Naive thymus-derived CD4-positive, alpha-beta T cell (primary cell): ENCODE measurements at regions not wholly inside any gene's neighbourhood (a gene's known extent, or its start where the extent isn't known, plus 50 kb on each side); places are given as distances from the start of the nearest gene placed in this dataset.

Experiments used
- ATAC-seq: fragments of 150-1000 bp; cut with Tn5 transposase; 2 replicates; pipeline ENCODE4 v1.10.0; 2021; ENCODE audit warnings: mild to moderate bottlenecking, moderate library complexity
- CTCF ChIA-PET: fragments of 350-600 bp; sonication (Branson Sonifier 250); formaldehyde crosslinking; loops from one replicate; lab custom pipeline; 2021; ENCODE audit warnings: antibody characterized with exemption; lab: Charles Lee
- POLR2A ChIA-PET: fragments of 350-600 bp; sonication (Branson Sonifier 250); formaldehyde crosslinking; loops from one replicate; lab custom pipeline; 2021; ENCODE audit warnings: antibody characterized with exemption, inconsistent platforms; lab: Charles Lee
- DNase-seq, 9 donors: peaks; one replicate each; pipeline versions ENCODE4 v3.0.0 to v3.0.0-alpha.2; 2020 to 2022; ENCODE audit warnings: mixed read lengths in 1 of 9
- H3K27ac ChIP-seq: one replicate; pipeline ENCODE4 v1.7.0; 2013; ENCODE audit warnings: mild to moderate bottlenecking, low read depth, low read length, moderate library complexity
- H3K27me3 ChIP-seq, 2 donors: one replicate each; pipeline ENCODE4 v1.7.0; 2013; ENCODE audit warnings: low read length in 2 of 2, mild to moderate bottlenecking in 2 of 2, moderate library complexity in 2 of 2; ENCODE audit not compliant: control insufficient read depth in 2 of 2, insufficient read depth in 2 of 2
- H3K36me3 ChIP-seq, 3 experiments: 1 replicate in 2 of 3; 2 replicates in 1 of 3; pipeline ENCODE4 v1.7.0; 2013; ENCODE audit warnings: low read length in 3 of 3, mild to moderate bottlenecking in 3 of 3, moderate library complexity in 1 of 3; ENCODE audit not compliant: insufficient read depth in 3 of 3, control insufficient read depth in 2 of 3
- H3K4me1 ChIP-seq, 2 donors: one replicate each; pipeline ENCODE4 v1.7.0; 2013; ENCODE audit warnings: low read length in 2 of 2, mild to moderate bottlenecking in 2 of 2, moderate library complexity in 1 of 2; ENCODE audit not compliant: control insufficient read depth in 2 of 2, insufficient read depth in 2 of 2
- H3K4me3 ChIP-seq: 2 replicates; pipeline ENCODE4 v1.7.0; 2013; ENCODE audit warnings: mild to moderate bottlenecking, low read length
- H3K9me3 ChIP-seq, 3 experiments: 1 replicate in 2 of 3; 2 replicates in 1 of 3; pipeline ENCODE4 v1.7.0; 2013; ENCODE audit warnings: low read length in 3 of 3; ENCODE audit not compliant: control insufficient read depth in 2 of 3
- H3K27ac Mint-ChIP-seq, 9 donors: one replicate each; pipeline ENCODE4 v1.8.0; 2020 to 2022; ENCODE audit warnings: mixed read lengths in 9 of 9, mild to moderate bottlenecking in 8 of 9, moderate library complexity in 5 of 9, inconsistent platforms in 2 of 9
- H3K27me3 Mint-ChIP-seq, 5 donors: one replicate each; pipeline ENCODE4 v1.8.0; 2021 to 2022; ENCODE audit warnings: mixed read lengths in 5 of 5, mild to moderate bottlenecking in 1 of 5
- H3K36me3 Mint-ChIP-seq, 5 donors: one replicate each; pipeline ENCODE4 v1.8.0; 2020 to 2022; ENCODE audit warnings: mixed read lengths in 5 of 5, mild to moderate bottlenecking in 3 of 5, inconsistent platforms in 1 of 5
- H3K4me1 Mint-ChIP-seq, 7 donors: one replicate each; pipeline ENCODE4 v1.8.0; 2020 to 2022; ENCODE audit warnings: mixed read lengths in 7 of 7, mild to moderate bottlenecking in 3 of 7, inconsistent platforms in 1 of 7
- H3K4me3 Mint-ChIP-seq, 10 donors: one replicate each; pipeline ENCODE4 v1.8.0; 2020 to 2022; ENCODE audit warnings: mild to moderate bottlenecking in 10 of 10, mixed read lengths in 10 of 10, moderate library complexity in 6 of 10, inconsistent platforms in 2 of 10
- H3K9me3 Mint-ChIP-seq, 11 donors: one replicate each; pipeline ENCODE4 v1.8.0; 2020 to 2022; ENCODE audit warnings: mixed read lengths in 11 of 11, mild to moderate bottlenecking in 4 of 11, inconsistent platforms in 1 of 11, moderate library complexity in 1 of 11
- intact Hi-C, 2 donors: fragments of 100-400 bp; cut with micrococcal nuclease; formaldehyde crosslinking; loops; one replicate each; pipeline ENCODE4 v1.15.1; 2023

DNA sequence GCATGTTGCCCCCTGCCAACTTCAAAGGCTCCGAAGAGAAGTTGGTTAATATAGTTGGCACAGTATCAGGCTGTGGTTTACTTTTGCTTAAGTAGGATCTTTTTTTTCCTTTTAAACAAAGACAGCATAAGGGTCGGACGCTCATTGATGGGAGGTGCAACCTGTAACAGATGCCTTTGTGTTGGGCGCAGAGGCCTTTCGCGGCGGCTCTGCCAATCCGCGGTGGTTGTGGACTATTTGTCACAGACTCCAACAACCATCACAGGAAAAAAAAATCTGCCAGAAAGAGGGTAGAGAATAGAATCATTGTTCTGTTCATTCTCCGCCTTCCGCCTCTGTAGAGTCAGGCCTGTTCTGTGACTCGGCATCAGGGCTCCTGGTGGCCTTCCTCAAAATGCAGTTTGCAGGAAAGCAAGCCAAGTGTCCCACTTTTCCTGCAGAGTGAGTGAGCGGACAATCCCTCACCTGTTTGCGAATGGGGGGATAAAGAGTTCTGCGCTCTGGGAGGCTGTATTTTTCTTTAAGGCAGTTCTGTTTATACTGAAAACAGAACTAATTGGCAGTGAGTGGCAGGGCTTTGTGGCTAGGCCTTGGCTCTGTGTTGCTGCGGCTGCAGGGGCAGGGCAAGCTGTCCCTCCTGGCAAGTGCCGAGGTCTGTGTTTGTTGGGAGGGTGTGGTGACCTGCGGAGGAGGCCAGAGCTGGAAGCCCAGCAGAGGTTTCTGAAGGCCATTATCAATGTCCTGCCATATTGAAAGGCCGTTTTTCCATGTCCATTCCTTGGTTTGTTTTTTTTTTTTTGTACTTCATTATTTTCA lies 83.0 kb upstream of the PIWIL1 start:
- Histone ChIP-seq H3K27ac (no peak overlapping the region), H3K4me1 (no peaks in the 10 kb centered on the region), H3K27me3 (no peaks in the 10 kb centered on the region), H3K36me3 (no peaks in the 10 kb centered on the region), H3K4me3 (no peak overlapping the region), H3K9me3 (no peaks in the 10 kb centered on the region)
- H3K4me3 Mint-ChIP-seq: no peak overlapping the region
- no peak overlapping the region for H3K27ac Mint-ChIP-seq
- peaks cover 0 to 2% (median 0%) of the 10 kb centered on the region in 11 donors for H3K9me3 Mint-ChIP-seq
- no peaks in the 10 kb centered on the region for H3K4me1 Mint-ChIP-seq
- intact Hi-C loops: no loop called here
- H3K27me3 Mint-ChIP-seq: peaks cover 0 to 25% (median 5%) of the 10 kb centered on the region in 5 donors
- DNase-seq: no peak
- CTCF ChIA-PET: interaction anchor here (0.6 kb wide), 1 partner anchor 42 kb away, joined by 3 read pairs; no protein-coding TSS in a partner anchor
- POLR2A ChIA-PET: interaction anchor here (0.6 kb wide), 1 partner anchor 14 kb away, joined by 3 read pairs; no protein-coding TSS in a partner anchor
- no peaks in the 10 kb centered on the region for H3K36me3 Mint-ChIP-seq
- no peak for ATAC-seq

DNA sequence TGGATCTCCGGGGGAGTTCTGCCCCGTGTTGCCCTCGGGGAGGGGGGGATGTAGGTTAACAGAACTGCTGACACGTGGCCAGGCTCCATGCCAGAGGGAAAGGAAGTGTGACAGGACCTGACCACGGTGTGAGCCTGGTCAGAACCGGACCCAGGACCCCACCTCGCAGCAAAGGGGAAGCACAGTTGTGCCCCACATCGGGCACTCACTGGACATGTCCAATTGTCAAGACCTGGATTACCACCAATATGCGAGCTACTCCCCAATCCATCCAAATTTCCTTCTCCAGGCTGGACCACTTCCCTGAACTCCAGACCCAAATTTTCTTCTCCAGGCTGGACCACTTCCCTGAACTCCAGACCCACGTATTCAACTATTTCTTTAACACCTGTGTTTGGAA lies 78.8 kb upstream of the PIWIL1 start:
- no peak overlapping the region for H3K4me3 Mint-ChIP-seq

DNA sequence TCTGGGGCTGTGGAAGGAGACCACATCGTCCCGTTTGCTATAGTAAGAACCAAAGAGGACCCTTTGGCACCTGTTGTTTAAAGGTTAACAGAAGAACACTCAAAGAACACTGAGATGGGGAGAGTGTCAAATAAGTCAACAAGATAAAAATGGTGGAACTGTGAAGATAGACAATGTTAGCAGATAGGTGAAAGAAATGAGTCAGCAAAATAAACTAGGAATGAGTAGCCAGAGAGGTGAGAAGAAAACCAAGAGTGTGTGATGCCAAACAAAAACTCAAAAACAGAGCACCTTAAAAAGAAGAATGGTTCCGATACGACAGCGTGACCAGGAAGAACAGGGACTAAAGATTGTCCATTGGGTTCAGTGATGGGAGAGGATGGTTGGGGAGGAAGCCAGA lies 74.7 kb upstream of the PIWIL1 start:
- ATAC-seq (no peak), DNase-seq (no peak)
- peaks cover 0 to 35% (median 5%) of the 10 kb centered on the region in 5 donors for H3K27me3 Mint-ChIP-seq
- Histone ChIP-seq H3K27ac (no peak overlapping the region), H3K27me3 (no peaks in the 10 kb centered on the region), H3K4me1 (no peaks in the 10 kb centered on the region), H3K9me3 (no peaks in the 10 kb centered on the region), H3K36me3 (no peaks in the 10 kb centered on the region), H3K4me3 (no peak overlapping the region)
- H3K4me1 Mint-ChIP-seq: no peaks in the 10 kb centered on the region
- CTCF ChIA-PET: no interaction called here
- H3K9me3 Mint-ChIP-seq: peaks cover 0 to 2% (median 0%) of the 10 kb centered on the region in 11 donors
- POLR2A ChIA-PET: no interaction called here
- H3K27ac Mint-ChIP-seq: no peak overlapping the region
- H3K4me3 Mint-ChIP-seq: no peak overlapping the region
- intact Hi-C loops: no loop called here
- H3K36me3 Mint-ChIP-seq: no peaks in the 10 kb centered on the region

More for the DNA sequence above, 78.8 kb upstream of the PIWIL1 start:
- no peaks in the 10 kb centered on the region for H3K36me3 Mint-ChIP-seq
- H3K4me3 ChIP-seq: no peak overlapping the region
- peaks cover 0 to 20% (median 5%) of the 10 kb centered on the region in 5 donors for H3K27me3 Mint-ChIP-seq
- intact Hi-C loops: no loop called here
- no peaks in the 10 kb centered on the region for H3K4me1 ChIP-seq
- DNase-seq (no peak), ATAC-seq (no peak)
- H3K27me3 ChIP-seq: no peaks in the 10 kb centered on the region
- POLR2A ChIA-PET: no interaction called here
- no peaks in the 10 kb centered on the region for H3K9me3 ChIP-seq
- H3K27ac Mint-ChIP-seq: no peak overlapping the region
- H3K4me1 Mint-ChIP-seq: no peaks in the 10 kb centered on the region
- no peak overlapping the region for H3K27ac ChIP-seq
- no peaks in the 10 kb centered on the region for H3K9me3 Mint-ChIP-seq
- H3K36me3 ChIP-seq: no peaks in the 10 kb centered on the region
- CTCF ChIA-PET: no interaction called here

DNA sequence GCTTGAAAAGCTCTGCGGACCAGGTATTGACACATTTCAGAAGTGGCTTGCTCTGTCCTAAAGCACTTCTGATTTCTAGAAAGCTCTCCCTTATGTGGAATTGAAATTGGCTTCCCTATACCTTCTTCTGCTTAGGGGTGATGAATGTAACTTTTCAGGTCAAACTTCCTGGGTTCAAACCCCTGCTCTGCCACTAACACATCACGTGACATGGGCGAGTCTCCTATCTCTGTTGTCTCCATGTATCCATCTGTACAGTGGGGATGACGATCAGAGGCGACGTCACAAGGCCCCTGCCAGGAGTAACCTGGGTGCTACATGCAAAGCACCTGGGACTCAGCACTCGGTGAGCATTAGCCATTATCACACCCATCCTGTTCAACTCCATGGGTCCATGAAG lies 73.7 kb upstream of the PIWIL1 start:
- ATAC-seq: no peak
- H3K4me1 ChIP-seq: no peaks in the 10 kb centered on the region
- no peaks in the 10 kb centered on the region for H3K36me3 Mint-ChIP-seq
- H3K4me1 Mint-ChIP-seq: no peaks in the 10 kb centered on the region
- H3K27me3 Mint-ChIP-seq: peaks cover 0 to 37% (median 8%) of the 10 kb centered on the region in 5 donors
- H3K4me3 Mint-ChIP-seq: no peak overlapping the region
- peaks cover 0 to 2% (median 0%) of the 10 kb centered on the region in 11 donors for H3K9me3 Mint-ChIP-seq
- POLR2A ChIA-PET: no interaction called here
- intact Hi-C loops: no loop called here
- no peak overlapping the region for H3K4me3 ChIP-seq
- no peak for DNase-seq
- H3K27ac ChIP-seq: no peak overlapping the region
- H3K36me3 ChIP-seq: no peaks in the 10 kb centered on the region
- CTCF ChIA-PET: no interaction called here
- no peak overlapping the region for H3K27ac Mint-ChIP-seq
- H3K27me3 ChIP-seq: no peaks in the 10 kb centered on the region
- no peaks in the 10 kb centered on the region for H3K9me3 ChIP-seq

DNA sequence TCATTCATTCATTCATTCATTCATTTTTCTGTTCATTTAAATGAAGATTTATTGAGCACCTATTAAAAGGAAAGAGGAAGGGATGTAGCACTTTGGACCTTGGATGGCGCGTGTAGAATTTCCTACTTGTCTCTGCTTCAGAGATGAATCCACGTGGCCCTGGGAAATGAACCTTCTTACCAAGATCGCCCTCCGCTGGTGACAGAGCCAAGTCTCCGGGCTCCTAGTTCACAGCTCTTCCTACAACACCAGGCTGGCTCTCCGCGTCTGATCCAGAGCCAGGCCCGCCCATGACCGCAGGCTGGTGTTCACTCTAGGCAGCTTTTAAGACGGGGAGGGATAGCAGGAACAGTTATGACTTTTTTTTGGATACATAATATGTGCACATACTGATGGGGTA lies 70.9 kb upstream of the PIWIL1 start:
- Mint-ChIP-seq H3K9me3 (peaks cover 0 to 2% (median 0%) of the 10 kb centered on the region in 11 donors), H3K36me3 (no peaks in the 10 kb centered on the region), H3K27me3 (peaks cover 0 to 22% (median 9%) of the 10 kb centered on the region in 5 donors), H3K4me3 (no peak overlapping the region), H3K27ac (no peak overlapping the region), H3K4me1 (no peaks in the 10 kb centered on the region)
- ChIA-PET POLR2A (no interaction called here), CTCF (no interaction called here)
- intact Hi-C loops: no loop called here
- DNase-seq: no peak
- no peak for ATAC-seq
- H3K4me1 ChIP-seq: no peaks in the 10 kb centered on the region
- H3K9me3 ChIP-seq: no peaks in the 10 kb centered on the region
- H3K36me3 ChIP-seq: no peaks in the 10 kb centered on the region
- no peak overlapping the region for H3K27ac ChIP-seq
- H3K4me3 ChIP-seq: no peak overlapping the region
- H3K27me3 ChIP-seq: no peaks in the 10 kb centered on the region

DNA sequence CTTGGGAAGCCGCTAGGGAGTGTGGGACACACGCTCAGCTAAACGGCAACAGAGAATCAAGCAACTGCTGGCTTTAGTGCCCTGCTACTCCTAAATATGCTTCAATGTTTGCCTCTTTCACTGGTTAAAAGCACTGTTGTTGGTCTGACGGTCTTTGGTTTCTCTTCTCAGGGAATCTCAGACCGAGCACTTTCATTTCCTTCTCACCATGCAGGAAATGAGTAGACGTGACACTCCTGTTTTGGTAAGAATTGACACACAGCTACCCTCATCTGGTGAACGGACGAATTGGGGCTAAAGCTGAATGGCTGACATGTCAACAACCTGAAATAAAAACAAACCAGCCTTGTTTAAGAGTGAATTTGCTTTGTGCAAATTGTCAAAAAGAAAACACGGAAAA lies 57.5 kb upstream of the PIWIL1 start:
- H3K9me3 ChIP-seq: no peaks in the 10 kb centered on the region
- H3K4me3 ChIP-seq: no peak overlapping the region
- H3K27ac Mint-ChIP-seq: peak overlapping the region in 4 of 9 donors; percentile 28 to 79 (median 57)
- no peaks in the 10 kb centered on the region for H3K36me3 ChIP-seq
- H3K4me1 Mint-ChIP-seq: peaks cover 0 to 13% (median 6%) of the 10 kb centered on the region in 7 donors
- DNase-seq: peak in 3 of 9 donors; percentile 3 to 31 (median 5)
- ChIA-PET POLR2A (no interaction called here), CTCF (interaction anchor here (1.3 to 1.5 kb wide), 2 partner anchors 15 to 467 kb away, joined by 3 to 4 read pairs; no protein-coding TSS in a partner anchor)
- H3K36me3 Mint-ChIP-seq: peaks cover 0 to 4% (median 0%) of the 10 kb centered on the region in 5 donors
- H3K4me1 ChIP-seq: peaks cover 0 to 4% of the 10 kb centered on the region in 2 donors
- peaks cover 0 to 20% (median 3%) of the 10 kb centered on the region in 11 donors for H3K9me3 Mint-ChIP-seq
- peak; percentile 45 for ATAC-seq
- no peaks in the 10 kb centered on the region for H3K27me3 ChIP-seq
- peak overlapping the region in 9 of 10 donors; percentile 20 to 65 (median 45) for H3K4me3 Mint-ChIP-seq
- no peak overlapping the region for H3K27ac ChIP-seq
- peaks cover 0 to 32% (median 0%) of the 10 kb centered on the region in 5 donors for H3K27me3 Mint-ChIP-seq
- intact Hi-C loops: no loop called here
